Activated naive CD8-positive, alpha-beta T cell treated with anti-CD3 and anti-CD28 coated beads, Interleukin-2, amount 10 ng/mL, durations not matched to agents 7 days and 5 days (primary cell): ENCODE measurements at regions not wholly inside any gene's neighbourhood (a gene's known extent, or its start where the extent isn't known, plus 50 kb on each side); places are given as distances from the start of the nearest gene placed in this dataset.

Source experiments
- ATAC-seq: fragments of 150-1000 bp; cut with Tn5 transposase; one replicate; pipeline ENCODE4 v1.10.0; 2021; ENCODE audit warnings: low read depth, moderate library complexity
- POLR2A ChIA-PET: fragments of 350-600 bp; sonication (Branson Sonifier 250); formaldehyde crosslinking; loops from one replicate; lab custom pipeline; 2021; ENCODE audit warnings: antibody characterized with exemption; lab: Charles Lee
- DNase-seq: peaks from one replicate; pipeline ENCODE4 v3.0.0; 2021
- H3K27ac Mint-ChIP-seq: one replicate; pipeline ENCODE4 v1.8.0; 2022; ENCODE audit warnings: mild to moderate bottlenecking, mixed read lengths
- H3K27me3 Mint-ChIP-seq: one replicate; pipeline ENCODE4 v1.8.0; 2022; ENCODE audit warnings: mild to moderate bottlenecking, moderate library complexity, mixed read lengths
- H3K36me3 Mint-ChIP-seq: one replicate; pipeline ENCODE4 v1.8.0; 2021; ENCODE audit warnings: mild to moderate bottlenecking, mixed read lengths
- H3K4me1 Mint-ChIP-seq: one replicate; pipeline ENCODE4 v1.8.0; 2021; ENCODE audit warnings: mixed read lengths
- H3K4me3 Mint-ChIP-seq: one replicate; pipeline ENCODE4 v1.8.0; 2022; ENCODE audit warnings: mild to moderate bottlenecking, moderate library complexity, mixed read lengths
- H3K9me3 Mint-ChIP-seq: one replicate; pipeline ENCODE4 v1.8.0; 2021; ENCODE audit warnings: mixed read lengths

- Mint-ChIP-seq H3K36me3 (no peaks in the 10 kb centered on the region), H3K9me3 (peaks cover 6% of the 10 kb centered on the region), H3K4me1 (no peaks in the 10 kb centered on the region), H3K4me3 (no peak overlapping the region), H3K27ac (no peak overlapping the region), H3K27me3 (peaks cover 9% of the 10 kb centered on the region)
- ATAC-seq (no peak), DNase-seq (no peak)
- POLR2A ChIA-PET, result no interaction called here
Measured at GRCh38 chr15:72953306-72953705, 99.0 kb upstream of the NEO1 start.

GRCh38 chr15:72952151-72952550 lies 100.1 kb upstream of the NEO1 start:
- H3K4me1 Mint-ChIP-seq, result no peaks in the 10 kb centered on the region
- H3K27ac Mint-ChIP-seq, result no peak overlapping the region
- H3K27me3 Mint-ChIP-seq, result peaks cover 12% of the 10 kb centered on the region

GRCh38 chr15:72948662-72949061 lies 103.6 kb upstream of the NEO1 start:
- peaks cover 12% of the 10 kb centered on the region for H3K27me3 Mint-ChIP-seq
- no peaks in the 10 kb centered on the region for H3K36me3 Mint-ChIP-seq
- H3K27ac Mint-ChIP-seq, result no peak overlapping the region

More at GRCh38 chr15:72952151-72952550, 100.1 kb upstream of the NEO1 start:
- POLR2A ChIA-PET, result no interaction called here
- no peak for ATAC-seq
- Mint-ChIP-seq H3K4me3 (no peak overlapping the region), H3K36me3 (no peaks in the 10 kb centered on the region), H3K9me3 (peaks cover 8% of the 10 kb centered on the region)
- no peak for DNase-seq

GRCh38 chr15:72947709-72948108 lies 104.6 kb upstream of the NEO1 start:
- H3K27me3 Mint-ChIP-seq, result peaks cover 12% of the 10 kb centered on the region
- H3K27ac Mint-ChIP-seq, result no peak overlapping the region
- no peak for DNase-seq
- H3K9me3 Mint-ChIP-seq, result peaks cover 14% of the 10 kb centered on the region
- H3K4me3 Mint-ChIP-seq, result no peak overlapping the region
- no peak for ATAC-seq
- POLR2A ChIA-PET, result no interaction called here
- no peaks in the 10 kb centered on the region for H3K36me3 Mint-ChIP-seq
- no peaks in the 10 kb centered on the region for H3K4me1 Mint-ChIP-seq

More at GRCh38 chr15:72948662-72949061, 103.6 kb upstream of the NEO1 start:
- H3K4me3 Mint-ChIP-seq, result no peak overlapping the region
- no peaks in the 10 kb centered on the region for H3K4me1 Mint-ChIP-seq
- peaks cover 14% of the 10 kb centered on the region for H3K9me3 Mint-ChIP-seq
- DNase-seq (no peak), ATAC-seq (no peak)
- POLR2A ChIA-PET, result no interaction called here

- Mint-ChIP-seq H3K4me3 (no peak overlapping the region), H3K27me3 (peaks cover 12% of the 10 kb centered on the region), H3K36me3 (no peaks in the 10 kb centered on the region), H3K9me3 (peaks cover 14% of the 10 kb centered on the region), H3K27ac (no peak overlapping the region), H3K4me1 (no peaks in the 10 kb centered on the region)
- ATAC-seq (no peak), DNase-seq (no peak)
- POLR2A ChIA-PET, result no interaction called here
Measured at GRCh38 chr15:72944565-72944964, 107.7 kb upstream of the NEO1 start.

- H3K4me1 Mint-ChIP-seq, result no peaks in the 10 kb centered on the region
- H3K36me3 Mint-ChIP-seq, result no peaks in the 10 kb centered on the region
- peaks cover 14% of the 10 kb centered on the region for H3K27me3 Mint-ChIP-seq
- no peak overlapping the region for H3K4me3 Mint-ChIP-seq
- no peak for ATAC-seq
- H3K27ac Mint-ChIP-seq, result no peak overlapping the region
- POLR2A ChIA-PET, result no interaction called here
- DNase-seq, result no peak
- H3K9me3 Mint-ChIP-seq, result peaks cover under 1% of the 10 kb centered on the region
Measured at GRCh38 chr15:72940229-72940622, 112.0 kb upstream of the NEO1 start.

- H3K4me3 Mint-ChIP-seq, result no peak overlapping the region
- H3K36me3 Mint-ChIP-seq, result no peaks in the 10 kb centered on the region
- H3K27ac Mint-ChIP-seq, result no peak overlapping the region
- no peak for DNase-seq
- POLR2A ChIA-PET, result no interaction called here
- peaks cover 16% of the 10 kb centered on the region for H3K27me3 Mint-ChIP-seq
- H3K9me3 Mint-ChIP-seq, result no peaks in the 10 kb centered on the region
- H3K4me1 Mint-ChIP-seq, result no peaks in the 10 kb centered on the region
- no peak for ATAC-seq
Measured at GRCh38 chr15:72939514-72940228, 112.6 kb upstream of the NEO1 start.

- Mint-ChIP-seq H3K4me3 (no peak overlapping the region), H3K36me3 (no peaks in the 10 kb centered on the region), H3K9me3 (no peaks in the 10 kb centered on the region), H3K27ac (no peak overlapping the region), H3K27me3 (peaks cover 14% of the 10 kb centered on the region), H3K4me1 (no peaks in the 10 kb centered on the region)
- DNase-seq (no peak), ATAC-seq (no peak)
- POLR2A ChIA-PET, result no interaction called here
Measured at GRCh38 chr15:72936691-72937679, 115.3 kb upstream of the NEO1 start.

- H3K4me1 Mint-ChIP-seq, result no peaks in the 10 kb centered on the region
- H3K9me3 Mint-ChIP-seq, result no peaks in the 10 kb centered on the region
- DNase-seq (no peak), ATAC-seq (no peak)
- POLR2A ChIA-PET, result no interaction called here
- H3K27me3 Mint-ChIP-seq, result peaks cover 16% of the 10 kb centered on the region
- H3K27ac Mint-ChIP-seq, result no peak overlapping the region
- no peaks in the 10 kb centered on the region for H3K36me3 Mint-ChIP-seq
- no peak overlapping the region for H3K4me3 Mint-ChIP-seq
Measured at GRCh38 chr15:72936237-72936636, 116.0 kb upstream of the NEO1 start.

- POLR2A ChIA-PET, result no interaction called here
- Mint-ChIP-seq H3K27me3 (peaks cover 12% of the 10 kb centered on the region), H3K4me1 (no peaks in the 10 kb centered on the region), H3K9me3 (no peaks in the 10 kb centered on the region), H3K36me3 (no peaks in the 10 kb centered on the region), H3K4me3 (no peak overlapping the region), H3K27ac (no peak overlapping the region)
- DNase-seq (no peak), ATAC-seq (no peak)
Measured at GRCh38 chr15:72935521-72935920, 116.7 kb upstream of the NEO1 start.

- H3K4me1 Mint-ChIP-seq, result no peaks in the 10 kb centered on the region
- no peaks in the 10 kb centered on the region for H3K36me3 Mint-ChIP-seq
- no peak overlapping the region for H3K4me3 Mint-ChIP-seq
- H3K27me3 Mint-ChIP-seq, result peaks cover 18% of the 10 kb centered on the region
- H3K27ac Mint-ChIP-seq, result no peak overlapping the region
- POLR2A ChIA-PET, result no interaction called here
- DNase-seq, result no peak
- no peaks in the 10 kb centered on the region for H3K9me3 Mint-ChIP-seq
- no peak for ATAC-seq
Measured at GRCh38 chr15:72934921-72935320, 117.3 kb upstream of the NEO1 start.

GRCh38 chr15:72933976-72934375 lies 118.3 kb upstream of the NEO1 start:
- DNase-seq, result no peak
- POLR2A ChIA-PET, result no interaction called here
- Mint-ChIP-seq H3K4me3 (no peak overlapping the region), H3K36me3 (no peaks in the 10 kb centered on the region), H3K9me3 (no peaks in the 10 kb centered on the region), H3K27ac (no peak overlapping the region), H3K27me3 (peaks cover 23% of the 10 kb centered on the region), H3K4me1 (no peaks in the 10 kb centered on the region)
- ATAC-seq, result no peak

GRCh38 chr15:72932472-72932871 lies 119.8 kb upstream of the NEO1 start:
- POLR2A ChIA-PET, result no interaction called here
- no peak overlapping the region for H3K4me3 Mint-ChIP-seq
- no peaks in the 10 kb centered on the region for H3K9me3 Mint-ChIP-seq
- H3K27ac Mint-ChIP-seq, result no peak overlapping the region
- no peak for DNase-seq
- ATAC-seq, result no peak
- H3K4me1 Mint-ChIP-seq, result no peaks in the 10 kb centered on the region
- H3K36me3 Mint-ChIP-seq, result peaks cover 1% of the 10 kb centered on the region
- H3K27me3 Mint-ChIP-seq, result peaks cover 22% of the 10 kb centered on the region

- POLR2A ChIA-PET, result no interaction called here
- H3K4me3 Mint-ChIP-seq, result no peak overlapping the region
- no peak for ATAC-seq
- no peak for DNase-seq
- H3K9me3 Mint-ChIP-seq, result no peaks in the 10 kb centered on the region
- no peak overlapping the region for H3K27ac Mint-ChIP-seq
- peaks cover 42% of the 10 kb centered on the region for H3K27me3 Mint-ChIP-seq
- peaks cover 1% of the 10 kb centered on the region for H3K36me3 Mint-ChIP-seq
- H3K4me1 Mint-ChIP-seq, result peaks cover 1% of the 10 kb centered on the region
Measured at GRCh38 chr15:72927451-72927850, 124.8 kb upstream of the NEO1 start.
